ENCODE measurements at regions not wholly inside any gene's neighbourhood (a gene's known extent, or its start where the extent isn't known, plus 50 kb on each side); places are given as distances from the start of the nearest gene placed in this dataset.
A peak's percentile ranks its signal among the peaks of the same experiment; 100 is the strongest.

- ATAC-seq = no peak
- ChIA-PET CTCF (no interaction called here), POLR2A (no interaction called here)
- Histone ChIP-seq H3K4me3 (ENCODE audit: low read length) (no peak overlapping the region), H3K9me3 (ENCODE audit: control insufficient read depth in 2 of 3, low read length in 3 of 3) (no peaks in the 10 kb centered on the region), H3K27ac (ENCODE audit: low read depth, low read length) (no peak overlapping the region), H3K27me3 (ENCODE audit: control insufficient read depth in 2 of 2, insufficient read depth in 2 of 2, low read length in 2 of 2) (no peaks in the 10 kb centered on the region), H3K4me1 (ENCODE audit: control insufficient read depth in 2 of 2, insufficient read depth in 2 of 2, low read length in 2 of 2) (no peaks in the 10 kb centered on the region), H3K36me3 (ENCODE audit: control insufficient read depth in 2 of 3, insufficient read depth in 3 of 3, low read length in 3 of 3) (no peaks in the 10 kb centered on the region)
- DNase-seq = no peak
- Mint-ChIP-seq H3K4me1 (peaks cover 0 to 1% (median 0%) of the 10 kb centered on the region in 7 donors), H3K27me3 (peaks cover 0 to 9% (median 0%) of the 10 kb centered on the region in 5 donors), H3K27ac (no peak overlapping the region), H3K9me3 (peaks cover 0 to 4% (median 0%) of the 10 kb centered on the region in 11 donors), H3K36me3 (no peaks in the 10 kb centered on the region), H3K4me3 (no peak overlapping the region)
- intact Hi-C loops (cut with micrococcal nuclease) = no loop called here
These were observed 452.7 kb upstream of the HS6ST1 start for GRCh38 chr2:128771401-128771800.

GRCh38 chr2:128772671-128773070, 454.0 kb upstream of the HS6ST1 start:
- DNase-seq (no peak), ATAC-seq (no peak)
- Histone ChIP-seq H3K27me3 (ENCODE audit: control insufficient read depth in 2 of 2, insufficient read depth in 2 of 2, low read length in 2 of 2) (no peaks in the 10 kb centered on the region), H3K36me3 (ENCODE audit: control insufficient read depth in 2 of 3, insufficient read depth in 3 of 3, low read length in 3 of 3) (no peaks in the 10 kb centered on the region), H3K4me1 (ENCODE audit: control insufficient read depth in 2 of 2, insufficient read depth in 2 of 2, low read length in 2 of 2) (no peaks in the 10 kb centered on the region), H3K4me3 (ENCODE audit: low read length) (no peak overlapping the region), H3K9me3 (ENCODE audit: control insufficient read depth in 2 of 3, low read length in 3 of 3) (no peaks in the 10 kb centered on the region), H3K27ac (ENCODE audit: low read depth, low read length) (no peak overlapping the region)
- CTCF ChIA-PET = no interaction called here
- H3K27ac Mint-ChIP-seq = no peak overlapping the region
- POLR2A ChIA-PET = no interaction called here
- intact Hi-C loops (cut with micrococcal nuclease) = no loop called here
- H3K9me3 Mint-ChIP-seq = peaks cover 0 to 4% (median 0%) of the 10 kb centered on the region in 11 donors
- H3K36me3 Mint-ChIP-seq = no peaks in the 10 kb centered on the region
- no peak overlapping the region for H3K4me3 Mint-ChIP-seq
- peaks cover 0 to 11% (median 0%) of the 10 kb centered on the region in 5 donors for H3K27me3 Mint-ChIP-seq
- peaks cover 0 to 1% (median 0%) of the 10 kb centered on the region in 7 donors for H3K4me1 Mint-ChIP-seq

DNA sequence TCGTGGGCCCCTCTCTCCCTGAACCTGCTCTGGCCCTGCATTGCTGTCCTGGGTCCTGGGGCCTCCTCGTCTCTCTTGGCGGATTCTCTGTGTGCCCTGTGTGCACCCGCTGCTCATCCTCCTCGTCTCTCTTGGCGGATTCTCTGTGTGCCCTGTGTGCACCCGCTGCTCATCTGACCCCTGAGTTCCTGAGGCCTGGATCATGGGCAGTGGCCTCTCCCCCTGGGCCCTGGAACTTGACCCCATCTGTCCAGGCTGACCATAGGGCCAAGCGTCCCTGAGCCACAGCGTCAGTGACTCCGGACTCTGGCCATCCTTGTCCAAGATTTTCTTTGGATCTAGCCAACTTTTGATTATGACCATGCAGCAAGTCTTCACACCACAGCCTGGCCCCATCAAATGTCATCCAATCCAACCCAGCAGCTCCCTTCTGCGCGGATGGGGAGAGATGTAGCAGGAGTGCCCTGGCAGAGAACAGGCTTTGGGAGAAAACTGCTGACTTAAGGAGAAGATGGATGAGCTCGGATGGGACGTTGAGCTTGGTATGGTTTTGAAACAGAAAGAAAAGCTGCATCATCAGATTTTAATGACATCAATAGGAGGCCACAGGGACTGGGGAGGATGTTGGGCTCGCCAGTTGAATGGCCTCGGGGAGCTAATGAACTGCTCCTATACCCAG, 455.1 kb upstream of the HS6ST1 start:
- DNase-seq (no peak), ATAC-seq (no peak)
- no peak overlapping the region for H3K27ac ChIP-seq (ENCODE audit: low read depth, low read length)
- Mint-ChIP-seq H3K27ac (no peak overlapping the region), H3K4me1 (peaks cover 0 to 1% (median 0%) of the 10 kb centered on the region in 7 donors), H3K36me3 (no peaks in the 10 kb centered on the region), H3K9me3 (peaks cover 0 to 4% (median 0%) of the 10 kb centered on the region in 11 donors), H3K27me3 (peaks cover 0 to 9% (median 0%) of the 10 kb centered on the region in 5 donors), H3K4me3 (no peak overlapping the region)
- CTCF ChIA-PET = no interaction called here
- intact Hi-C loops (cut with micrococcal nuclease) = no loop called here
- H3K4me3 ChIP-seq (ENCODE audit: low read length) = no peak overlapping the region
- POLR2A ChIA-PET = no interaction called here
- no peaks in the 10 kb centered on the region for H3K36me3 ChIP-seq (ENCODE audit: control insufficient read depth in 2 of 3, insufficient read depth in 3 of 3, low read length in 3 of 3)
- H3K27me3 ChIP-seq (ENCODE audit: control insufficient read depth in 2 of 2, insufficient read depth in 2 of 2, low read length in 2 of 2) = no peaks in the 10 kb centered on the region
- H3K9me3 ChIP-seq (ENCODE audit: control insufficient read depth in 2 of 3, low read length in 3 of 3) = no peaks in the 10 kb centered on the region
- H3K4me1 ChIP-seq (ENCODE audit: control insufficient read depth in 2 of 2, insufficient read depth in 2 of 2, low read length in 2 of 2) = no peaks in the 10 kb centered on the region

- H3K27me3 ChIP-seq (ENCODE audit: control insufficient read depth in 2 of 2, insufficient read depth in 2 of 2, low read length in 2 of 2) = no peaks in the 10 kb centered on the region
These were observed 455.9 kb upstream of the HS6ST1 start for GRCh38 chr2:128774320-128775216.

GRCh38 chr2:128775217-128775913, 456.7 kb upstream of the HS6ST1 start:
- Histone ChIP-seq H3K27me3 (ENCODE audit: control insufficient read depth in 2 of 2, insufficient read depth in 2 of 2, low read length in 2 of 2) (no peaks in the 10 kb centered on the region), H3K4me1 (ENCODE audit: control insufficient read depth in 2 of 2, insufficient read depth in 2 of 2, low read length in 2 of 2) (no peaks in the 10 kb centered on the region), H3K27ac (ENCODE audit: low read depth, low read length) (no peak overlapping the region), H3K4me3 (ENCODE audit: low read length) (no peak overlapping the region), H3K9me3 (ENCODE audit: control insufficient read depth in 2 of 3, low read length in 3 of 3) (no peaks in the 10 kb centered on the region), H3K36me3 (ENCODE audit: control insufficient read depth in 2 of 3, insufficient read depth in 3 of 3, low read length in 3 of 3) (no peaks in the 10 kb centered on the region)
- DNase-seq (no peak), ATAC-seq (no peak)
- Mint-ChIP-seq H3K27me3 (peaks cover 0 to 7% (median 0%) of the 10 kb centered on the region in 5 donors), H3K9me3 (peaks cover 0 to 4% (median 0%) of the 10 kb centered on the region in 11 donors), H3K4me3 (no peak overlapping the region), H3K27ac (no peak overlapping the region), H3K4me1 (no peaks in the 10 kb centered on the region), H3K36me3 (no peaks in the 10 kb centered on the region)
- POLR2A ChIA-PET = no interaction called here
- intact Hi-C loops (cut with micrococcal nuclease) = no loop called here
- CTCF ChIA-PET = no interaction called here

More at GRCh38 chr2:128774320-128775216, 455.9 kb upstream of the HS6ST1 start:
- intact Hi-C loops (cut with micrococcal nuclease) = no loop called here
- DNase-seq (no peak), ATAC-seq (no peak)
- Mint-ChIP-seq H3K4me1 (peaks cover 0 to 1% (median 0%) of the 10 kb centered on the region in 7 donors), H3K36me3 (no peaks in the 10 kb centered on the region), H3K27ac (no peak overlapping the region), H3K4me3 (no peak overlapping the region), H3K27me3 (peaks cover 0 to 7% (median 0%) of the 10 kb centered on the region in 5 donors), H3K9me3 (peaks cover 0 to 4% (median 0%) of the 10 kb centered on the region in 11 donors)
- Histone ChIP-seq H3K4me1 (ENCODE audit: control insufficient read depth in 2 of 2, insufficient read depth in 2 of 2, low read length in 2 of 2) (no peaks in the 10 kb centered on the region), H3K4me3 (ENCODE audit: low read length) (no peak overlapping the region), H3K27ac (ENCODE audit: low read depth, low read length) (no peak overlapping the region), H3K9me3 (ENCODE audit: control insufficient read depth in 2 of 3, low read length in 3 of 3) (no peaks in the 10 kb centered on the region), H3K36me3 (ENCODE audit: control insufficient read depth in 2 of 3, insufficient read depth in 3 of 3, low read length in 3 of 3) (no peaks in the 10 kb centered on the region)
- ChIA-PET POLR2A (no interaction called here), CTCF (no interaction called here)

GRCh38 chr2:128775914-128776285, 457.2 kb upstream of the HS6ST1 start:
- Histone ChIP-seq H3K27me3 (ENCODE audit: control insufficient read depth in 2 of 2, insufficient read depth in 2 of 2, low read length in 2 of 2) (no peaks in the 10 kb centered on the region), H3K36me3 (ENCODE audit: control insufficient read depth in 2 of 3, insufficient read depth in 3 of 3, low read length in 3 of 3) (no peaks in the 10 kb centered on the region), H3K27ac (ENCODE audit: low read depth, low read length) (no peak overlapping the region), H3K4me1 (ENCODE audit: control insufficient read depth in 2 of 2, insufficient read depth in 2 of 2, low read length in 2 of 2) (no peaks in the 10 kb centered on the region), H3K4me3 (ENCODE audit: low read length) (no peak overlapping the region), H3K9me3 (ENCODE audit: control insufficient read depth in 2 of 3, low read length in 3 of 3) (no peaks in the 10 kb centered on the region)
- Mint-ChIP-seq H3K27me3 (peaks cover 0 to 7% (median 0%) of the 10 kb centered on the region in 5 donors), H3K9me3 (peaks cover 0 to 4% (median 0%) of the 10 kb centered on the region in 11 donors), H3K27ac (no peak overlapping the region), H3K4me1 (no peaks in the 10 kb centered on the region), H3K36me3 (no peaks in the 10 kb centered on the region), H3K4me3 (no peak overlapping the region)
- intact Hi-C loops (cut with micrococcal nuclease) = no loop called here
- ChIA-PET POLR2A (no interaction called here), CTCF (no interaction called here)
- no peak for DNase-seq
- ATAC-seq = peak; percentile 11

Data from naive thymus-derived CD4-positive, alpha-beta T cell (primary cell).